ENCODE measurements at regions not wholly inside any gene's neighbourhood (a gene's known extent, or its start where the extent isn't known, plus 50 kb on each side); places are given as distances from the start of the nearest gene placed in this dataset.

GRCh38 chr3:21806733-21807132 lies 55.7 kb upstream of the ZNF385D start:
- CTCF ChIA-PET (ENCODE audit: partially characterized antibody): no interaction called here
- no peak for FAIRE-seq
- TF ChIP-seq EP300 (IDR thresholded peaks at IDR 0.05; ENCODE audit: borderline replicate concordance in 1 of 2, low read depth in 2 of 2, low read length in 2 of 2) (no peak), GABPA (IDR thresholded peaks at IDR 0.05; ENCODE audit: borderline replicate concordance, insufficient read depth, low read length) (no peak), NRF1 (IDR thresholded peaks at IDR 0.05; ENCODE audit: low read depth, low read length) (no peak), HDAC6 (IDR thresholded peaks at IDR 0.05; ENCODE audit: low read depth, low read length) (no peak), JUND (IDR thresholded peaks at IDR 0.05; ENCODE audit: low read length) (no peak), SP1 (IDR thresholded peaks at IDR 0.05; ENCODE audit: low read depth, low read length) (no peak), PHF8 (conservative IDR thresholded peaks at IDR 0.05; ENCODE audit: low read depth, low read length) (no peak), ZNF274 (IDR thresholded peaks at IDR 0.05; ENCODE audit: borderline replicate concordance, extremely low read depth, low read length) (no peak), FOSL1 (IDR thresholded peaks at IDR 0.05; ENCODE audit: insufficient read depth, low read depth, low read length) (no peak), SAP30 (IDR thresholded peaks at IDR 0.05; ENCODE audit: insufficient read depth, insufficient replicate concordance, low read length) (no peak), POLR2AphosphoS5 (IDR thresholded peaks at IDR 0.05; ENCODE audit: low read depth, low read length) (no peak), BRCA1 (IDR thresholded peaks at IDR 0.05; ENCODE audit: low read depth, low read length) (no peak)
- TF ChIP-seq, protein P1, sequence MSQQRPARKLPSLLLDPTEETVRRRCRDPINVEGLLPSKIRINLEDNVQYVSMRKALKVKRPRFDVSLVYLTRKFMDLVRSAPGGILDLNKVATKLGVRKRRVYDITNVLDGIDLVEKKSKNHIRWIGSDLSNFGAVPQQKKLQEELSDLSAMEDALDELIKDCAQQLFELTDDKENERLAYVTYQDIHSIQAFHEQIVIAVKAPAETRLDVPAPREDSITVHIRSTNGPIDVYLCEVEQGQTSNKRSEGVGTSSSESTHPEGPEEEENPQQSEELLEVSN (IDR thresholded peaks at IDR 0.05): no peak
- TF ChIP-seq, protein P2, sequence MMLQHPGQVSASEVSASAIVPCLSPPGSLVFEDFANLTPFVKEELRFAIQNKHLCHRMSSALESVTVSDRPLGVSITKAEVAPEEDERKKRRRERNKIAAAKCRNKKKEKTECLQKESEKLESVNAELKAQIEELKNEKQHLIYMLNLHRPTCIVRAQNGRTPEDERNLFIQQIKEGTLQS (IDR thresholded peaks at IDR 0.05; ENCODE audit: insufficient read depth, low read depth, low read length): no peak

More at GRCh38 chr3:21806733-21807132, 55.7 kb upstream of the ZNF385D start:
- DNase-seq (ENCODE audit: low read depth in 1 of 2, low spot score in 2 of 2): no peak
- Histone ChIP-seq H3K56ac (replicated peaks; ENCODE audit: insufficient read length, low read depth, low read length) (no peak overlapping the region), H2BK12ac (ENCODE audit: low read depth, low read length) (no peak overlapping the region), H3K36me3 (ENCODE audit: control insufficient read depth in 2 of 4, insufficient read depth in 4 of 4, low read length in 3 of 4) (no peaks in the 10 kb centered on the region), H4K5ac (ENCODE audit: insufficient read length, low read depth, low read length) (no peak overlapping the region), H3K79me2 (ENCODE audit: control insufficient read depth in 1 of 2, insufficient read depth in 2 of 2, low read length in 2 of 2) (no peaks in the 10 kb centered on the region), H3K4me1 (replicated peaks in 1 of 4; ENCODE audit: control insufficient read depth in 3 of 4, insufficient read depth in 4 of 4, low read length in 3 of 4) (no peaks in the 10 kb centered on the region), H4K91ac (replicated peaks; ENCODE audit: insufficient read length, low read length) (no peak overlapping the region), H4K8ac (ENCODE audit: extremely low read depth, insufficient read depth, low read length) (no peak overlapping the region), H2BK20ac (ENCODE audit: low read length) (no peak overlapping the region), H2BK120ac (replicated peaks; ENCODE audit: low read depth, low read length) (no peak overlapping the region), H3K14ac (ENCODE audit: insufficient read length) (no peak overlapping the region), H3K23ac (ENCODE audit: insufficient read length) (no peak overlapping the region), H2AK5ac (ENCODE audit: low read depth, low read length) (no peak overlapping the region), H3K79me1 (ENCODE audit: low read depth, low read length) (no peaks in the 10 kb centered on the region), H3K27me3 (replicated peaks in 1 of 4; ENCODE audit: control insufficient read depth in 3 of 4, extremely low read depth in 1 of 4, insufficient read depth in 3 of 4, low read length in 3 of 4) (no peaks in the 10 kb centered on the region), H3K4me2 (ENCODE audit: insufficient read depth in 1 of 2, low read depth in 2 of 2, low read length in 2 of 2) (no peak overlapping the region), H2BK5ac (ENCODE audit: low read depth, low read length) (no peak overlapping the region), H2AFZ (ENCODE audit: low read length) (no peak overlapping the region), H3K4ac (replicated peaks; ENCODE audit: insufficient read length, low read depth, low read length) (no peak overlapping the region), H3K9me3 (ENCODE audit: insufficient read depth in 2 of 2, low read depth in 1 of 2, low read length in 1 of 2) (no peaks in the 10 kb centered on the region), H3K18ac (ENCODE audit: extremely low read depth, low read length) (no peak overlapping the region), H3K27ac (ENCODE audit: low read depth, low read length) (no peak overlapping the region), H3K9ac (replicated peaks in 1 of 4; ENCODE audit: extremely low read depth in 1 of 4, low read depth in 3 of 4, low read length in 3 of 4) (no peak overlapping the region), H4K20me1 (replicated peaks in 1 of 2; ENCODE audit: control insufficient read depth in 1 of 2, insufficient read depth in 2 of 2, low read length in 2 of 2) (no peaks in the 10 kb centered on the region), H2BK15ac (ENCODE audit: low read length) (no peak overlapping the region), H3K4me3 (ENCODE audit: extremely low read depth in 1 of 4, insufficient read depth in 2 of 4, low read depth in 3 of 4, low read length in 4 of 4) (no peak overlapping the region), H3K23me2 (ENCODE audit: low read depth, low read length) (no peaks in the 10 kb centered on the region)
- WGBS, 2 experiments (ENCODE audit: extremely low coverage in 1 of 2, insufficient coverage in 1 of 2, insufficient read length in 1 of 2, insufficient replicate concordance in 2 of 2, low coverage in 1 of 2, low lambda C conversion rate in 2 of 2, missing lambda C conversion rate in 1 of 2): 95% methylated on average over 1 of the region's 1 CpG; no CpG with 5 or more reads in 1 of the 2 experiments
- POLR2A ChIA-PET (ENCODE audit: partially characterized antibody): no interaction called here

All from H1 (cell line).